ENCODE measurements at regions not wholly inside any gene's neighbourhood (a gene's known extent, or its start where the extent isn't known, plus 50 kb on each side); places are given as distances from the start of the nearest gene placed in this dataset.

GRCh38 chr2:103232865-103233264, 471.0 kb downstream of the TMEM182 start:
- intact Hi-C loops (cut with micrococcal nuclease; ENCODE audit: unreplicated experiment): no loop called here
- no peak for TF ChIP-seq CTCF (conservative IDR thresholded peaks at IDR 0.05; ENCODE audit: low read depth, low read length)
- no peak for TF ChIP-seq EZH2 (IDR thresholded peaks at IDR 0.05; ENCODE audit: borderline replicate concordance, low read depth, low read length, poor library complexity, severe bottlenecking)
- no TSS peak for BruUV-seq (replicated peaks)
- Histone ChIP-seq H3K27ac (ENCODE audit: low read depth, low read length, poor library complexity, severe bottlenecking) (no peak overlapping the region), H3K36me3 (ENCODE audit: insufficient read depth, low read length, poor library complexity, severe bottlenecking) (no peaks in the 10 kb centered on the region), H3K9me3 (ENCODE audit: low read depth, low read length, poor library complexity, severe bottlenecking) (no peaks in the 10 kb centered on the region), H3K4me1 (ENCODE audit: insufficient read depth, low read length, poor library complexity, severe bottlenecking) (no peaks in the 10 kb centered on the region), H3K27me3 (replicated peaks; ENCODE audit: insufficient read depth, low read depth, low read length, poor library complexity) (no peaks in the 10 kb centered on the region), H3K4me3 (ENCODE audit: low read depth, low read length, poor library complexity, severe bottlenecking) (no peak overlapping the region)
- CTCF ChIA-PET: no interaction called here
- no peak for DNase-seq (ENCODE audit: low spot score)
- POLR2A ChIA-PET (ENCODE audit: low non-redundant PET): no interaction called here

- BruUV-seq (replicated peaks): no TSS peak
- CTCF ChIA-PET: no interaction called here
These were observed 471.9 kb downstream of the TMEM182 start for GRCh38 chr2:103233691-103234090.

GRCh38 chr2:103235283-103235682, 473.5 kb downstream of the TMEM182 start:
- intact Hi-C loops (cut with micrococcal nuclease; ENCODE audit: unreplicated experiment): no loop called here
- no TSS peak for BruUV-seq (replicated peaks)
- CTCF ChIA-PET: no interaction called here
- Histone ChIP-seq H3K27me3 (replicated peaks; ENCODE audit: insufficient read depth, low read depth, low read length, poor library complexity) (no peaks in the 10 kb centered on the region), H3K9me3 (ENCODE audit: low read depth, low read length, poor library complexity, severe bottlenecking) (no peaks in the 10 kb centered on the region), H3K36me3 (ENCODE audit: insufficient read depth, low read length, poor library complexity, severe bottlenecking) (no peaks in the 10 kb centered on the region), H3K4me3 (ENCODE audit: low read depth, low read length, poor library complexity, severe bottlenecking) (no peak overlapping the region), H3K27ac (ENCODE audit: low read depth, low read length, poor library complexity, severe bottlenecking) (no peak overlapping the region), H3K4me1 (ENCODE audit: insufficient read depth, low read length, poor library complexity, severe bottlenecking) (no peaks in the 10 kb centered on the region)
- POLR2A ChIA-PET (ENCODE audit: low non-redundant PET): no interaction called here
- no peak for DNase-seq (ENCODE audit: low spot score)
- no peak for TF ChIP-seq EZH2 (IDR thresholded peaks at IDR 0.05; ENCODE audit: borderline replicate concordance, low read depth, low read length, poor library complexity, severe bottlenecking)
- TF ChIP-seq CTCF (conservative IDR thresholded peaks at IDR 0.05; ENCODE audit: low read depth, low read length): no peak

More at GRCh38 chr2:103233691-103234090, 471.9 kb downstream of the TMEM182 start:
- H3K9me3 ChIP-seq (ENCODE audit: low read depth, low read length, poor library complexity, severe bottlenecking): no peaks in the 10 kb centered on the region
- no peak for DNase-seq (ENCODE audit: low spot score)
- TF ChIP-seq CTCF (conservative IDR thresholded peaks at IDR 0.05; ENCODE audit: low read depth, low read length) (no peak), EZH2 (IDR thresholded peaks at IDR 0.05; ENCODE audit: borderline replicate concordance, low read depth, low read length, poor library complexity, severe bottlenecking) (no peak)
- H3K27ac ChIP-seq (ENCODE audit: low read depth, low read length, poor library complexity, severe bottlenecking): no peak overlapping the region
- POLR2A ChIA-PET (ENCODE audit: low non-redundant PET): no interaction called here
- no peak overlapping the region for H3K4me3 ChIP-seq (ENCODE audit: low read depth, low read length, poor library complexity, severe bottlenecking)
- intact Hi-C loops (cut with micrococcal nuclease; ENCODE audit: unreplicated experiment): no loop called here
- H3K27me3 ChIP-seq (replicated peaks; ENCODE audit: insufficient read depth, low read depth, low read length, poor library complexity): no peaks in the 10 kb centered on the region
- no peaks in the 10 kb centered on the region for H3K4me1 ChIP-seq (ENCODE audit: insufficient read depth, low read length, poor library complexity, severe bottlenecking)
- H3K36me3 ChIP-seq (ENCODE audit: insufficient read depth, low read length, poor library complexity, severe bottlenecking): no peaks in the 10 kb centered on the region
